ENCODE measurements at regions not wholly inside any gene's neighbourhood (a gene's known extent, or its start where the extent isn't known, plus 50 kb on each side); places are given as distances from the start of the nearest gene placed in this dataset.

GRCh38 chr3:28846971-28847478, 433.8 kb upstream of the RBMS3 start:
- TF ChIP-seq CTCF (IDR thresholded peaks at IDR 0.05), result no peak
- TF ChIP-seq EP300 (IDR thresholded peaks at IDR 0.05), result no peak
- TF ChIP-seq POLR2A (IDR thresholded peaks at IDR 0.05; ENCODE audit: low read depth), result no peak
- no peak for TF ChIP-seq POLR2AphosphoS5 (IDR thresholded peaks at IDR 0.05)

All from esophagus muscularis mucosa (tissue), 4 donors.